OCI-LY1 (cell line): ENCODE measurements at regions not wholly inside any gene's neighbourhood (a gene's known extent, or its start where the extent isn't known, plus 50 kb on each side); places are given as distances from the start of the nearest gene placed in this dataset.

Source experiments
- H2AFZ ChIP-seq: fragments of 200-600 bp; sonication (generic), shearing (Covaris generic); 2 replicates; pipeline ENCODE4 v1.6.0; 2014; ENCODE audit warnings: antibody characterized with exemption, mild to moderate bottlenecking, low read length
- H3F3A ChIP-seq: fragments of 200-600 bp; sonication (generic), shearing (Covaris generic); 2 replicates; pipeline ENCODE4 v1.6.0; 2014; ENCODE audit warnings: mild to moderate bottlenecking, antibody characterized with exemption, low read length, moderate library complexity; ENCODE audit not compliant: insufficient read depth
- H3K27ac ChIP-seq: fragments of 200-600 bp; sonication (generic); 2 replicates; pipeline ENCODE4 v1.5.1; 2014; ENCODE audit warnings: low read length, mixed run types, mild to moderate bottlenecking, low read depth; ENCODE audit not compliant: poor library complexity, severe bottlenecking
- H3K27me3 ChIP-seq: fragments of 200-600 bp; sonication (generic); 2 replicates; pipeline ENCODE4 v1.6.0; 2014; ENCODE audit warnings: antibody characterized with exemption, mild to moderate bottlenecking, low read length, moderate library complexity; ENCODE audit not compliant: insufficient read depth
- H3K36me3 ChIP-seq: fragments of 200-600 bp; sonication (generic); 2 replicates; pipeline ENCODE4 v1.6.1; 2014; ENCODE audit warnings: mild to moderate bottlenecking, antibody characterized with exemption, low read length, moderate library complexity, mixed read lengths; ENCODE audit not compliant: insufficient read depth
- H3K4me1 ChIP-seq: fragments of 200-600 bp; sonication (generic); 2 replicates; pipeline ENCODE4 v1.5.1; 2014; ENCODE audit warnings: mild to moderate bottlenecking, low read length, moderate library complexity; ENCODE audit not compliant: insufficient read depth, severe bottlenecking
- H3K4me2 ChIP-seq: fragments of 200-600 bp; sonication (generic), shearing (Covaris generic); 2 replicates; pipeline ENCODE4 v1.6.1; 2014; ENCODE audit warnings: low read length
- H3K4me3 ChIP-seq: fragments of 200-600 bp; sonication (generic); 2 replicates; pipeline ENCODE4 v1.5.1; 2014; ENCODE audit warnings: low read length, low read depth, mild to moderate bottlenecking, mixed read lengths; ENCODE audit not compliant: poor library complexity, severe bottlenecking
- H3K79me2 ChIP-seq: fragments of 200-600 bp; shearing (Covaris generic); 2 replicates; pipeline ENCODE4 v1.6.1; 2016; ENCODE audit warnings: mixed run types, low read length, mixed read lengths; ENCODE audit not compliant: insufficient read depth
- H3K9ac ChIP-seq: fragments of 200-600 bp; sonication (generic), shearing (Covaris generic); 2 replicates; pipeline ENCODE4 v1.6.1; 2014; ENCODE audit warnings: mild to moderate bottlenecking, low read length, mixed read lengths
- H3K9me2 ChIP-seq: fragments of 200-600 bp; sonication (generic), shearing (Covaris generic); 2 replicates; pipeline ENCODE4 v1.6.1; 2014; ENCODE audit warnings: low read depth, mild to moderate bottlenecking, low read length, mixed read lengths
- H3K9me3 ChIP-seq: fragments of 200-600 bp; shearing (Covaris generic); 2 replicates; pipeline ENCODE4 v1.6.1; 2014; ENCODE audit warnings: low read length, mixed read lengths
- H4K20me1 ChIP-seq: fragments of 200-600 bp; sonication (generic), shearing (Covaris generic); 2 replicates; pipeline ENCODE4 v1.6.0; 2016; ENCODE audit warnings: mild to moderate bottlenecking, low read length; ENCODE audit not compliant: insufficient read depth
- CTCF ChIP-seq: fragments of 200-600 bp; sonication (generic), shearing (Covaris generic); IDR thresholded peaks from 2 replicates; pipeline ENCODE4 v1.5.1; 2017; ENCODE audit warnings: mild to moderate bottlenecking, antibody characterized with exemption, low read length, moderate library complexity, mixed read lengths
- EZH2 ChIP-seq: fragments of 200-600 bp; sonication (generic), shearing (Covaris generic); IDR thresholded peaks from 2 replicates; pipeline ENCODE4 v1.8.0; 2017; ENCODE audit warnings: borderline replicate concordance, mixed run types, mild to moderate bottlenecking, antibody characterized with exemption, low read length, moderate library complexity, mixed read lengths

- Histone ChIP-seq H3K9ac (no peak overlapping the region), H3K9me2 (no peaks in the 10 kb centered on the region), H3K4me3 (no peak overlapping the region), H3K79me2 (no peaks in the 10 kb centered on the region), H3K27ac (no peak overlapping the region), H3F3A (no peaks in the 10 kb centered on the region), H3K36me3 (no peaks in the 10 kb centered on the region), H2AFZ (no peak overlapping the region), H3K4me2 (no peak overlapping the region), H3K4me1 (no peaks in the 10 kb centered on the region), H3K9me3 (no peaks in the 10 kb centered on the region), H4K20me1 (no peaks in the 10 kb centered on the region), H3K27me3 (no peaks in the 10 kb centered on the region)
- TF ChIP-seq CTCF (no peak), EZH2 (no peak)
Observed at GRCh38 chr7:19437446-19437845, 271.4 kb downstream of the POLR1F start.

- no peaks in the 10 kb centered on the region for H3K79me2 ChIP-seq
- no peaks in the 10 kb centered on the region for H3K9me3 ChIP-seq
- no peak overlapping the region for H3K9ac ChIP-seq
- no peak overlapping the region for H2AFZ ChIP-seq
- no peaks in the 10 kb centered on the region for H3K9me2 ChIP-seq
- no peak overlapping the region for H3K4me3 ChIP-seq
- no peaks in the 10 kb centered on the region for H3F3A ChIP-seq
- no peaks in the 10 kb centered on the region for H3K36me3 ChIP-seq
- no peak for TF ChIP-seq CTCF
- no peak for TF ChIP-seq EZH2
- H3K4me1 ChIP-seq, result no peaks in the 10 kb centered on the region
- no peaks in the 10 kb centered on the region for H4K20me1 ChIP-seq
- no peak overlapping the region for H3K27ac ChIP-seq
- H3K4me2 ChIP-seq, result no peak overlapping the region
- H3K27me3 ChIP-seq, result no peaks in the 10 kb centered on the region
Observed at GRCh38 chr7:19427944-19428343, 280.9 kb downstream of the POLR1F start.

- no peak overlapping the region for H2AFZ ChIP-seq
- no peaks in the 10 kb centered on the region for H3K27me3 ChIP-seq
- TF ChIP-seq CTCF, result no peak
- TF ChIP-seq EZH2, result no peak
- H3K9ac ChIP-seq, result no peak overlapping the region
- H3K9me2 ChIP-seq, result no peaks in the 10 kb centered on the region
- no peaks in the 10 kb centered on the region for H3K36me3 ChIP-seq
- H3K4me3 ChIP-seq, result no peak overlapping the region
- no peaks in the 10 kb centered on the region for H3F3A ChIP-seq
- no peak overlapping the region for H3K4me2 ChIP-seq
- no peaks in the 10 kb centered on the region for H3K79me2 ChIP-seq
- H3K4me1 ChIP-seq, result no peaks in the 10 kb centered on the region
- no peaks in the 10 kb centered on the region for H4K20me1 ChIP-seq
- no peaks in the 10 kb centered on the region for H3K9me3 ChIP-seq
- no peak overlapping the region for H3K27ac ChIP-seq
Observed at GRCh38 chr7:19421861-19422260, 276.6 kb upstream of the FERD3L start.
